8988T (cell line): ENCODE measurements at regions not wholly inside any gene's neighbourhood (a gene's known extent, or its start where the extent isn't known, plus 50 kb on each side); places are given as distances from the start of the nearest gene placed in this dataset.
"Not testable (repeated sequence)": the region's sequence is repeated elsewhere in the genome, so short reads cannot be mapped to it uniquely, and the experiment has no call there.

ENCODE experiments used
- DNase-seq: peaks from one replicate; pipeline ENCODE4 v3.0.0; 2011

GRCh38 chr14:38389681-38390080 lies 133.8 kb upstream of the CLEC14A start:
- DNase-seq: no peak

GRCh38 chr14:38387821-38388220 lies 131.9 kb upstream of the CLEC14A start:
- DNase-seq: no peak

- no peak for DNase-seq
Observed at GRCh38 chr14:38385836-38386235, 129.9 kb upstream of the CLEC14A start.

- no peak for DNase-seq
Observed at GRCh38 chr14:38385343-38385742, 129.4 kb upstream of the CLEC14A start.

- no peak for DNase-seq
Observed at GRCh38 chr14:38384741-38385140, 128.8 kb upstream of the CLEC14A start.

- DNase-seq: no peak
Observed at GRCh38 chr14:38367922-38368321, 112.0 kb upstream of the CLEC14A start.

GRCh38 chr14:38366374-38366773 lies 110.5 kb upstream of the CLEC14A start:
- no peak for DNase-seq

- DNase-seq: no peak
Observed at GRCh38 chr14:38363217-38363616, 107.3 kb upstream of the CLEC14A start.

- no peak for DNase-seq
Observed at GRCh38 chr14:38357557-38357956, 101.7 kb upstream of the CLEC14A start.

- DNase-seq: not testable (repeated sequence)
Observed at GRCh38 chr14:38355473-38355872, 99.6 kb upstream of the CLEC14A start.

GRCh38 chr14:38350102-38350501 lies 94.2 kb upstream of the CLEC14A start:
- DNase-seq: no peak

GRCh38 chr14:38342803-38343202 lies 86.9 kb upstream of the CLEC14A start:
- DNase-seq: no peak

- no peak for DNase-seq
Observed at GRCh38 chr14:38339696-38340095, 83.8 kb upstream of the CLEC14A start.

GRCh38 chr14:38336298-38336697 lies 80.4 kb upstream of the CLEC14A start:
- DNase-seq: no peak

- DNase-seq: no peak
Observed at GRCh38 chr14:38330275-38330674, 74.4 kb upstream of the CLEC14A start.

GRCh38 chr14:38329246-38329645 lies 73.4 kb upstream of the CLEC14A start:
- no peak for DNase-seq

- no peak for DNase-seq
Observed at GRCh38 chr14:38316922-38317321, 61.0 kb upstream of the CLEC14A start.

- DNase-seq: no peak
Observed at GRCh38 chr14:38311655-38312054, 55.8 kb upstream of the CLEC14A start.

GRCh38 chr14:38310420-38310995 lies 54.6 kb upstream of the CLEC14A start:
- no peak for DNase-seq

- DNase-seq: no peak
Observed at GRCh38 chr14:38309522-38310277, 53.8 kb upstream of the CLEC14A start.
